ENCODE measurements at regions not wholly inside any gene's neighbourhood (a gene's known extent, or its start where the extent isn't known, plus 50 kb on each side); places are given as distances from the start of the nearest gene placed in this dataset.

DNA sequence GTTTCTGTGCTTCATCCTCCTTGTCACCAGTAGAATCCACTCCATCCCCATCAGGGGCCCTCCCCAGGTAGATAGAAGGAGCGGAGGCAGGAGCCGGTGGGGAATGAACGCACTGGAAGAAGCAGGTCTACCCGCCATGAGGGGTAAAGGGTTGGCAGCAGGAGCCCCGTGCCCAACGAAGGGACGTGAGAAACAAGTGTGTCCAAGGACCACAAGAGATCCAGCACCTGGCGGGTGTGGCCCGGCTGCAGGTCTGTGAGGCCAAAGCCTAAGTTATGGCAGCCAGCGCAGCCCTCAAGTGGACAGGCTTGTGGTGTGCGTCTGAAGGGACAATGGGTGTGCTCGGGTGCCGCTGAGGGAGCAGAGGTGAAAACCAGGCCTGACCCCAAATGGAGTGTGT is 94.3 kb downstream of the IRX2 start:
- DNase-seq: no peak

DNA sequence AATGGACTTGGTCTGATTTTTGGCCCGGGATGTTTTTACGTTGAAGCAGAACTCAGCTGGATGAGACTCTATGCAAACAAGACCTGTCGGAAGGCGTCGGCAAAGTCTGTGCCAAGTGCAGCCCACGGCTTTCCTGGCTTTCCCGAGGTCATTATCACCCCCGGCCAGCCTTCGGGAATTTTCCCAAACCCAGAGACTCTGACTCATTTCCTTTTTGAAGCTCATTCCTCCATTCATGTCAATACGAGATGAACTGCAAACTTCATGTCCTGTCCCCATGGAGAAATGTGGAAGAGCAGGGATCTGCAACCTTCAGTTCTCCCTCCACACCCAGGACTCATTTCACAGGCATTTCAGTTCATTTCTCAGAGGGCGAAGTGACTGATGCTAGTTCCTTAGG is 95.3 kb downstream of the IRX2 start:
- no peak for DNase-seq

DNA sequence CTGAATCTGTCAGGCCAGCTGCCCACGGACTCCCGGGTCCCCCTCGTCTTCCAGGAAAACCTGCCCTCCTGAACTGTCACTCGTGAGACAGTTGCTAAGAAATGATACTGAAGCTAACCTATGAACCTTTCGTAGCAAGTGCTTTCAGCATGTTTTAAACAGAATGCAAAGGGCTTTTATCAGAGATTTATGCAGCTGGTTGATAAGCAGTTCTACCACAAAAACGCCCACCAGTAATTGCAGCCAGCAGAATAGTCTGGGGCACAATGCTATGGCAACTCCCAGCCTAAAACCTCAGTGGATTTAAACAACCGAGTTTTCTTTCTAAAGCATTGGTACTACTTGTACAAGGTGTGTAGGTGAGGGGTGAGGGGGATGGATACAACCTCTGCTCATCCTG is 97.5 kb downstream of the IRX2 start:
- no peak for DNase-seq

DNA sequence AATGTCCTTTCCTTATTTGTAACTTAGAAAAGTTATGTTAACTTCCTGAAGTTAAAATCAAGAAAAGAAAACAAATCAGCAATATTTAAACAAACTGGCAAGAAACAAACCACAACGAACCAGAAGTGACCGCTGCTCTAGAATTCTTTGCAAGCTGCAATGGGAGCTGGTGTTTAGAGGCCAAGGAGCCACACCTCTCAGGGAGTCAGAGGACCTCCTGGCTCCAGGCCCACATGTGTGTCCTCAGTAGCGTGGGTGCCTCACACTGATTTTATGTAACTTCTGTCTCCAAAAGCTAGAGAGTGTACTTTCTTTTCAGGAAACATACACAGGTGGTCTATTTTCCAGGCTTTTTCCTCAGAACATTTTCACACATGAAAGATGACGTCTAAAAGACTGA is 100.4 kb downstream of the IRX2 start:
- no peak for DNase-seq

DNA sequence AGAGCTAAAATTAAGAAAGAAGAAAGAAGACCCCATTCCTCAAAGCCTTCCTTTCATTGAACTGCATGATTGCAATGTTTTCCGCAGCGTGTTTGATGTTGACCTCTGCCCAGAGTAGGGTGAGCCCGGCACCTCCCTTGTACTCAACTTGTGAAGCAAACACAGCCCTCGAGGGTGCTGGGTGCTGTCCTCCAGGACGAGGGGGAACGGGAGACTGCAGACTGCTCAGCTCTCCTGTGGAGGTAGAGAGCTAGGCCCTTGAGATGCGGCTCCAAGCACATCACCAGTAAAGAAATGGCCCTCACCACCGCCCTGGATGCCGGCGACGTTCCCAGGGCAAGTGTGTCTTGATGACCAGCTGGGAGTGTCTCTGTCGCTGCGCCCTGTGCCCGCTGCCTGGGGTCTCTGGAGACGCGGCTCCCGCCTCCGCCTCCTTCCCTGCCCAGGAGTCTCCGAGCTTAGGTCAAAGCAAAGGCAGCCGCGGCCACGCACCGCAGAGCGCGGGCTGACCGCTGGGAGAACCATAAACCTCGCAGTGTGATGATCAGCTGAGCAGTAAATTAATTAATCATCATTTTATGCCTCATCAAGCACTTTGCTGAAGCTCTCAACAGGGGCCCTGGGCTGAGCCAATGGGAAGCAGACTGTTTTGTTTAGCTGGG is 108.7 kb downstream of the IRX2 start:
- DNase-seq: no peak

DNA sequence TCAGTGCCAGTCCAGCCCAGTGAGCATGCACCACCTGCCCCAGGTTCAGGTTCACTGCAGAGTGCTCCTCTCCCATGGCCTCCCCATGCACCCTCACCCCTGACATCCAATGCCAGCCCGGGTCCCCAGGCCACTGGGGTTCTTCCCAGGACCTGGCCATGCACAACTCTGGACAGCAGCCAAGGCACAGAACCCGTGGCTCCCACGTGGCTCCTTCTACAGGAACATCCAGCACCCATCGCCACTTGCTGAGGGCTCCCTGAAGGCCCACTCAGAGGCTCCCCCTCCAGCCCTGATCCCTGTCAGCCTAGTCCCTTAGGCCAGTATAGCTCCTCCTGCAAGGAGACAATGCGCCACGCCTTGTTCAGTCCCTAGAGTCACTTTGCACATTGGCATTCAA is 110.8 kb downstream of the IRX2 start:
- DNase-seq: no peak

DNA sequence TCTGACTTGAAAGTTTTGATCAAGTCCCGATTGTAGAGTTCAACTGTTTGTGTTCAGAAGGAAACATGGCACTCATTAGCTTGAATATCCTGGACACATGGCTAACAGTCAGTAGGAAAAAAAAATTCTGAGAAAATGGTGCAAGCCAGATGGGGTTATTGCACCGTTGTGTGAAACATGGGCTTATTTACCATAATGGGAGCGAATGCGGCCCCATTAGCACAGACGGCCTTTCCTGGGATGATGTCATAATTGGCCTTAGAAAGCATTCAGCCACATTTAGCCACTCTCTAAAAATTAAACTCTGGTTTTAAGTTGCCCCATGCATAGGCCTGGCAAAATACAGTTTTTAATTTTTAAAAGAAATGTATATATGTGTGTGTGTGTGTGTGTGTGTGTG is 112.1 kb downstream of the IRX2 start:
- DNase-seq: no peak

DNA sequence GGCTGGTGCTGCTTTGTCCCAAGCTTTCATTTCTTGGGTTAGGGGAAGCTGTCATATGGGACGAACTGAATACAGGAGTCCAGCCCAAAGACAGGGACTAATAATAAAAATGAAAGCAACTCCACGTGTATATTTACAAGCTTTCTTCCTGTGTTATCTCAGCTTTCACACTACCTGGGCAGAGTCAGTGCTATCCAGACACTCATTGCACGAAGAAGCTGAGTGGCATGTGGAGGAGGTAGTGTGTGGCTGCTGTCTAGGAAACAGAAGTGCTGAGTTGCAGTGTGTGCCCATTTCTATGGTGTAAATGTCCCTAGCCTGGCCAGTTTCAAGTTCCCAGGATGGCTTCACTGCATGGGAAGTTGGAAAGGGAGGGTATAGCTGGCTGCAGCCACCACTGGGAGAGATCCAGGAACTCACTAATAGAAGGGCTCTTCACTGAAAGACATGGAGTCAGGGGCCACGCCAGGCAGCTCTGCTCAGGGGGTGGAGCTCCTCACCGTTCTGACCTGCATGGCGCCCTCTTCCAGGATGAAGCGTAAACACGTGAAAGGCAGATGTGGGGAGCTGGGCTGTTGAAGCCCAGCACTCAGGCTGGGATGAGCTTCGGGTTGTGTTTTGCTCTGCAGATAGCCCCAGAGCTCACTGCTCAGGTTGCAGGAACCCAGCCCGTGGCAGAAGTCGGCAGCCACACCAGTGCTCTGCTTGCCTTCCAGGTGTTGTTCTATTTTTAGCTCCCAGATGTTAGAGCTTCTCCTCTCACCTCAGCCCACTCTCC is 116.9 kb downstream of the IRX2 start:
- no peak for DNase-seq

DNA sequence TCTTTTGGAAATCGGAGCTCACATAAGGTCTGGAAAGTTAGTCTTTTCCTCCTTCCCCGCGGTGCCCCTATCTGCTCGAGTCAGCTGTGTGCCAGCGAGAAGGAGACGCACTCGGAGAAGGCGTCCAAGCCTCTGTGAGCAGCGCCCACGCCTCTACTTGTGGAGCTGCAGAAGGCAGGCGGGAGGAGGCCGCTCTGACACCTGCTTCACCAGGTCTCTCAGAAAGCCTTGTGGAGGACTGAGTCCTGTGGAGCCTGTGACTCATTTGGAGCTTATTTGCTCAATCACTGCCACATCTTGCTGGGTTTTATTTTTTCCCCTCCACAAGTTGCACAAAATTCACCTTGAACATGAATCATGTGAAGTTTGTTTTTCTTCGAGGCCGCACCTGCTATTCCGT is 117.5 kb downstream of the IRX2 start:
- no peak for DNase-seq

DNA sequence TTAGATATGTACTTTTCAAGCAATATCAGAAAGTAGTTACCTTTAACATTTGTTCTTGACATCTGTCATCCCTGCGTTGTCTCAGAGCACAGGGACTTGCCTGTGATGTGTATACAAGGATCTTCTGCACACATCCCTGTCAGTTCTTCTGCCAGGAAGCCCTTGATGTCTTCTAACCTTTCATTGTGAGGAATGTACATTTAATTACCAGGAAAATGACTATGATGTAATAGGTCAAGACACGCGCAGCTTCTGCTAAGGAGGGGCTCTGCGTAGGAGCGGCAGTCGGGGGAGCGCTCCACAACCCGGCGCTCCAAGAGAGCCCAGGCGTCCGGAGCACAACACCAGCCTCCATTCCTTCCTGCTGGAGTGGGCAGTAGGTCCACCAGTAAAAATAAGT is 119.7 kb downstream of the IRX2 start:
- DNase-seq: no peak

DNA sequence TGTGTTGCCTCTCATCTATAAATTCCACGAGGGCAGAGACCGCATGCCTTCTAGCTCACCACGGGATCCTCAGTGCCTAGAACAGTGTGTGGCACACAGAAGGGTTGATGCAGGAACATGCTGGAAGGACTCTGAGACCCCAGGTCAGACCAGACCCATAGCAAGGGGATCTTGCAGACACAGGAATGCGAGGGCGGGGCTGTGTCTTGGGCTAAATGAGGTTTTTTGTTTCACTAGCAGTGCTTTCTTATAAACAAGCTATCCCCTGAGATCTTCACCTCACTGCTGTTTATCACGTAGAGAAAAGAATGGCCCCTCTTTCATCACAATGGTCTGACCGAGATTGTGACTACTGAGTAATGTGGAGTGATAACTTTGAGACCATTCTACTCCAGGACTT is 122.4 kb downstream of the IRX2 start:
- DNase-seq: no peak

DNA sequence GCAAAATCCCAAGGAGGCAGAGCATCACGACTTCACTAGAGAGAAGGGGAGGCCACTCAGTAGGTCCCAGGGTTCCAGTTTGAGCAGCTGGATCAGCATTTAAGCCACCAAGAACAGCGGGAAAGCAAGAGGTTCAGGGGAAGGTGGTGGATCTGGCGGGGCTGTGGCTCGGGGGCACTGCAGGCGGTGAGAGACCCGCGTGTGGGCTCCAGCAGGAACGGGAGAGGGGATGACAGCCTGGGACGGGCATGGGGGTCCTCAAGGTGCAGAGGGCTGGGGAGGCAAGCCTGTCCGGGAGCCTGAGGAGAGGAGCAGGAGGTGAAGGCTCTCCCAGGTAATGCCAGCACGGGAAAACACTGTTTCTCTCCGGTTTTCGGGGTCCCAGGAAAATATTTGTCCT is 123.6 kb downstream of the IRX2 start:
- DNase-seq: no peak

DNA sequence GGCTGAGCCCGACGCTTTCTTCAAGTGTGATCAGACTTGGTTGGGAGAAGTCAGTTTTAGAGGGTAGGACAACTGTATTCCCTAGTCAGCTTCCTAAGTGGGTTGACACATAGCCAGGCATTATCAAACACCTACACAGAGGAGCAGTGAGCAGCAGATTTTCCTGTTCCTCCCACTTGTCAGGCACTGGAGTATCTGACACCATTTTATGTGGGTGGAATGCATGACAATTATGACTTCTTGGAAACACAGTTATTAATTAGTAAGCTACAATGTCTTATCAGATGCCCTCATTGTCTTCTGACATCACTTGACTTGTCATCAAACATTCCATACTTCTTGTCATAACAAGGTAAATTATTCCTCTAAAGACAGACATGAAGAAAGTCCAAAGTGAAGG is 124.9 kb downstream of the IRX2 start:
- DNase-seq: no peak

DNA sequence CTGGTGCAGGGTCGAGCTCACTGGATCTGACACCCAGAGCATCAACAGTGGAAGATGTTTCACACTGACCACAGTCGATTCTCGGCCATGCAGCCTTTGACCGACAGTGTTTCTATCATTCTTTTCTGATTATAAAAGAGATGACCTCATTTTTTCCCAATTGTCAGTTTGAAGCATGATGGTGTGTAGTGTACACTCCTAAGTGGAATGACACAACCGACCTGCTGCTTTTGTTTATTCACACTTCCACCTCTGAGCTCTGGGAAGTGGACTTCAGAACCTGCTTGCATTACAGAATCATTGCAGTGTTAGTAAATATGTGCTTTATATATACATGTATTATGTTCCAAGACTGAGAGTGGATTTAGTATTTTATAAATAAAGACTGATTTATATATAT is 128.6 kb downstream of the IRX2 start:
- no peak for DNase-seq

DNA sequence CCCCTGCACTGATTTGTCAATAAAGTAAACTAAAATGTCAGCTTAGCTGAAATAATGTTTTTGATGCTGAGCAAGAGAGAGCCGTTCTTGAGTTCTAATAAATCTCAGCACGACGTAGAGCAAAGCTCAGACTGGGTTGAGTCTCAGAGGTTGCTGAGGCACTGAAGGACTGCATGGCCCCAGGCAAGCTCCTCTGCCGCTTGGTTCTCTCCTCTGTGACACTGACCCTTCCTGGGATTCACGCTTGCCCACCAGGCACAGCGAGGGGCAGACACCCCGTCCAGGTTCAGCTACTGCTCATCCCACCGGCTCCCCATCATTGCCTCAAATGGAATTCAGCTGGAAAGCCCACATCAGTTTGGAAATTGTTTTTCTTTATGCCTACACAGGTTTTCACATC is 129.8 kb downstream of the IRX2 start:
- DNase-seq: no peak

DNA sequence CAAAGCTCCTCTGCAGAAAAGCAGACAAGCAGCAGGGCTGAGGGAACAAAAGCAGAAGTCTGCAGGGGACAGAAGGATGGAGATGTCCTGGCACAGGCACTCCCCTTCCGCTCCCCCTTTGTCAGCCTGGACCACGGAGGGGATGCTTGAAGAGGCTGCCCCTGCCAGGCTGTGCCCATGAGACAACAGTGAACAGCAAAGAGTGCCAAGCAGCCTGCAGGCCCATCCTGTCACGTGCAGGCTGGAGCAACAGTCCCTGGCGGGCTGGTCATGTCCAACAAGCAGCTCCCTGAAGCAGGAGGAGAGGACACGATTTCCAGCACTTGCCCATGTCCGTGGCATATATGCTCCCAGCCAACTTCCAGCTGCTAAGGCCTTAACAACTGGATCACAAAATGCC is 132.3 kb downstream of the IRX2 start:
- DNase-seq: no peak

DNA sequence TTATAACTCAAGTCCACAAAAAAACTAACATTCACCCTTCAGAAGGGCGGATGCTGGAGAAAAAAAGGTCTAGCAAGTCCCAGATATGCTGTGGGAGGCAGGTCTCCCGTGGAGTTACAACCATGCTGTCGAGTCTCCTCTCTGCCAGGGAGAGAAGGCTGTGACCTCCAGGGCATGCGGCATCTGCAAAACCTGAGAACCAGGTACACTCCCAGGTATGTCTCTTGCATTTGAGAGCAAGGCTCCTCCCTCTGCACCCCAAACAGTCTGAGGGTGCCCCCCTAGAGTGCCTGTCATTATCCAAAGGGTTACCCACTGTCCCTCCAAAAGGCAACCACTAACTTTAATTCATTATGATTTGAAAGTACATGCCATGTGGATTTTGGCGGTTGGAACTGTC is 134.0 kb downstream of the IRX2 start:
- DNase-seq: no peak

DNA sequence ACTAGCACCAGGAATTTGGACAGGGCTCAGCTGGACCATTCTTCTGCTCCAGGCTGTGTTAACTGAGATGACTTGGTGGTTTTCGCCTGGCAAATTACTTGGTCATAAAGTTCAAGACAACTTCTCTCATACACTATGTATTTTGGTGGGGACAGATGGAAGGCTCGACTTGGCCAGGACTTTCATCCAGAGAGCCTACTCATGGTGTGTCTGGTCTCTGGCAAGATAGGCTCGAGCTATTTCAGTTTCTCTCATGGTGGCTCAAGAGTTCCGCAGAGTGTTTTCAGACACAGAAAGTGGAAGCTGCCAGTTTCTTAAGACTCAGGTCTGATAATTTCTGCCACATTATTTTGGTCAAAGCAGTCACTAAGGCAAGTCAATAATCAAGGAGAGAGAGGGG is 135.6 kb downstream of the IRX2 start:
- no peak for DNase-seq

DNA sequence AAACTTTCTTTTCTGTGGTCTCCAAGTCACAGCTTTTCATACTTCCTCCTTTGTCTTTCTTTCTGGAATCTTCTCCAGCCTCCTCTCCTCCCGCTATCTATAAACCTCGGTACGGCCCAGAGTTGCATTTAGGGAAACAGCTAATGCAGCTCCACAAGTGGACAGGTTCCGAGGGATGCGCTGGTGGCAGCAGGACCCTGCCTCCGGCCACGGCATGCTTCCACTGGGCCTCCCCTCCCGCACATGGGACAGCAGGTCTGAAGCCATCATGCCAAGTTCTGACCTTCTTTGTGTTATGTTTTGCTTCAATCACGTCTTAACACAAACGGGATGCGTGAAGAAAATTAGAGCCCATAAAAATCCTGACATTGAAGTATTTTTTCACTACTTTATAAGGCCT is 136.9 kb downstream of the IRX2 start:
- DNase-seq: no peak

DNA sequence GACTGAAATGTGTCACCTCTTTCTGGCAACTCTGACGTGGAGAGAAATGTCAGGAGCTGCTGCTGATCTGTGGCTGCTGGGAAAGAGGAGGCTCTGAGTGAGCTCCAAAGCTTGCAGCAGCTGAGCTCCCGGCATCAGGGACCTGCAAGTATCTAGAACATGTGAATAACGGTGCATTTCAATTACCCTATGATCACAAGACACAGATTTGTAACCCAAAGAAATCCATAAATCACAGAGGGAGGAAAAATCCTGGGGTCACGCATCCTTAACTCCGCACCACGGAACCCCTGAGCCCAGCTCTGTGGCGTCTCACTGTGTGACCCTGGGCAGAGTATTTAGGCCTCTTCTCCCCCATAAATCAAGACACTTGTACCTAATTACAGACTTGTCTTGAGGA is 139.8 kb downstream of the IRX2 start:
- DNase-seq: no peak

DNA sequence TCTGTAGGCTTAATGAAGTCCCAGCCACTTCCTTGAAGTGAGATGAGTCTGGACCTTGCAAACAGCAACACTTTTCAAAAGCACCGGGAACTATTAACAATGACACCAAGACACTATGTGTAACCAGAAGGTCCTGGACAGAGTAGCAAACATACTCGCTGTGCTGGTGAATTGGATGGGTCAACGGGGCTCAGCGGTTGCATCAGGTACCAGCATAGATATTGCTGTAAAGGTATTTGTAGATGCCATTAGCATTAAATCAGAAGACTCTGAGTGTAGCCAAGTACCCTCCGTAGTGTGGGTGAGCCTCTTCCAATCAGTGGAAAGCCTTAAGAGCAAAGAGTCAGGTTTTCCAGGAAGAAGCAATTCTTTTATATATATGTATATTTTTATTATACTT is 140.5 kb downstream of the IRX2 start:
- DNase-seq: no peak

DNA sequence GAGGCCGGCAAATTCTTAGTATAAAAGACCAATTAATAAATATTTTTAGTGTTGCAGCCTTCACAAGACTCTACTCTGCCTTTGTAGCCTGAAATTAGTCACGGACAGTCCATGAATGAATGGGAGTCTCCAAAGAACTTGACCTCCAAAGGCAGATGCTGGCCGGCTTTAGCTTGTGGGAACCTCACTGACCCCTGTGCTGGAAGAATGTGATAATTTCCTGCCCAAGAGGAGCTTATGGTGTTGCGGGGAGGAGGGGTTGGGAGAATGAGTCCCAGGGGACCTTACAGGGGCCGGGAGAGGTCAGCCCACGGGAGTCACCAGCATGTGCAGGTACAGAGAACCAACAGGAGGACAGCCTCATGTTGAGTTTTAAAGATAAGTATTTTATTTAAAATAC is 143.1 kb downstream of the IRX2 start:
- DNase-seq: no peak

DNA sequence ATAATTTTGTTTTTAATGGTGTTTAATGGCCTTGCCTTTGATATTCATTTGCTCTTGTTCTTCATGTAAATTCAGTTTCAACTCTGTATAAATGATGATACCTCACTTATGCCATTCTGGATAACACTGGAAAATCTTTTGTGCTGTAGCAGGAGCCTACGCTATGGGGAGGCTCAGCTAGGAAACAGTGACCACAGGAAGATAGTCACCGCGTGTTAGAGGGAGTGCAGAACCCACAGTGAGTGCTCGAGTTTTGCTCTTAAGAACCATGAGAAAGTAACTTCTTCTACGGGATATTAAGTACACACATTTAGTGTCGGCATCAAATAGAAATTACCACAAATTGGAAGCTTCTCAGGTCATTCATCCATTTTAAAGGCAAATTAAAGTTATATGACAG is 143.9 kb downstream of the IRX2 start:
- no peak for DNase-seq

DNA sequence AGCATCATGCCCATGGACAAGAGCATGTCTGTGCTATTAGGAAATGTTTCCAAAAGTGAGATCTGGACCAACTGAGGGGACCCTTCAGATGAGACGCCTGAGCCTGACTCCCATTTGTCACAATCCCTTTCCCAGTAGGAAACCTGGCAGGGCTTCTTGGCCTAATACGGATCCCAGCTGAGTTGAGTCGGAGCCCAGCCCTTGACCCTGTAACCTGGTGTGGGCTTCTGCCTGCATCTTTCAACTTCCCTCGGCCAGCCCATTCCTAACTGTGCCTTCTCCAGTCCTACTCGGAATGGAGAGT is 148.3 kb downstream of the IRX2 start:
- DNase-seq: no peak
